CD14-positive monocyte (primary cell): ENCODE measurements at regions not wholly inside any gene's neighbourhood (a gene's known extent, or its start where the extent isn't known, plus 50 kb on each side); places are given as distances from the start of the nearest gene placed in this dataset.

Experiments used
- DNase-seq, 3 donors: peaks; one replicate each; pipeline ENCODE4 v3.0.0-alpha.2; 2011 to 2022
- H2AFZ ChIP-seq: 2 replicates; pipeline ENCODE4 v1.6.0; 2012; ENCODE audit warnings: mild to moderate bottlenecking, low read depth, low read length, inconsistent platforms; ENCODE audit not compliant: insufficient read depth, poor library complexity, severe bottlenecking
- H3K27ac ChIP-seq, 2 donors: 1 replicate in 1 of 2; 2 replicates in 1 of 2; pipeline ENCODE4 v1.5.1; 2012 to 2013; ENCODE audit warnings: low read length in 2 of 2, control low read depth in 1 of 2, inconsistent platforms in 1 of 2, low read depth in 1 of 2, mild to moderate bottlenecking in 1 of 2
- H3K27me3 ChIP-seq, 2 donors: one replicate each; pipeline versions ENCODE4 v1.6.0 to v1.6.1; 2011 to 2013; ENCODE audit warnings: low read length in 2 of 2; ENCODE audit not compliant: control insufficient read depth in 2 of 2, insufficient read depth in 2 of 2
- H3K36me3 ChIP-seq, 2 donors: replicated peaks in 1 of 2; 1 replicate in 1 of 2; 2 replicates in 1 of 2; pipeline versions ENCODE4 v1.5.1 to v1.6.1; 2012 to 2013; ENCODE audit warnings: low read length in 2 of 2, control low read depth in 1 of 2, inconsistent platforms in 1 of 2, mild to moderate bottlenecking in 1 of 2; ENCODE audit not compliant: insufficient read depth in 2 of 2, control insufficient read depth in 1 of 2
- H3K4me1 ChIP-seq, 2 donors: 1 replicate in 1 of 2; 2 replicates in 1 of 2; pipeline versions ENCODE4 v1.5.1 to v1.6.1; 2012 to 2013; ENCODE audit warnings: low read length in 2 of 2, control low read depth in 1 of 2, inconsistent platforms in 1 of 2, mild to moderate bottlenecking in 1 of 2, moderate library complexity in 1 of 2; ENCODE audit not compliant: insufficient read depth in 2 of 2, control insufficient read depth in 1 of 2
- H3K4me2 ChIP-seq: replicated peaks from 2 replicates; pipeline ENCODE3; 2012; ENCODE audit warnings: low read length, moderate library complexity, mild to moderate bottlenecking; ENCODE audit not compliant: poor library complexity, severe bottlenecking; ENCODE audit errors: extremely low read depth
- H3K4me3 ChIP-seq, 3 experiments: fragments of 200-600 bp in 1 of 3; sonication (generic) in 1 of 3; replicated peaks in 1 of 3; 1 replicate in 2 of 3; 2 replicates in 1 of 3; pipeline ENCODE4 v1.5.1; 2011 to 2013; ENCODE audit warnings: low read length in 3 of 3, mild to moderate bottlenecking in 3 of 3, control low read depth in 2 of 3, low read depth in 2 of 3, inconsistent platforms in 1 of 3, moderate library complexity in 1 of 3
- H3K79me2 ChIP-seq: 2 replicates; pipeline ENCODE4 v1.6.0; 2012; ENCODE audit warnings: mild to moderate bottlenecking, control low read depth, inconsistent platforms, low read length, moderate library complexity; ENCODE audit not compliant: insufficient read depth
- H3K9ac ChIP-seq: 2 replicates; pipeline ENCODE4 v1.6.0; 2017; ENCODE audit warnings: low read length, mild to moderate bottlenecking; ENCODE audit not compliant: insufficient read depth, poor library complexity, severe bottlenecking
- H3K9me3 ChIP-seq, 2 donors: replicated peaks in 1 of 2; 1 replicate in 1 of 2; 2 replicates in 1 of 2; pipeline versions ENCODE4 v1.5.1 to v1.6.1; 2012 to 2013; ENCODE audit warnings: low read length in 2 of 2, control low read depth in 1 of 2; ENCODE audit not compliant: control insufficient read depth in 1 of 2, insufficient read depth in 1 of 2
- H4K20me1 ChIP-seq: 2 replicates; pipeline ENCODE4 v1.6.0; 2012; ENCODE audit warnings: mild to moderate bottlenecking, low read length, control low read depth, moderate library complexity; ENCODE audit not compliant: insufficient read depth
- H3K27ac Mint-ChIP-seq, 7 donors: one replicate each; pipeline ENCODE4 v1.8.0; 2020; ENCODE audit warnings: mild to moderate bottlenecking in 7 of 7, mixed read lengths in 7 of 7, moderate library complexity in 6 of 7, inconsistent platforms in 2 of 7
- H3K27me3 Mint-ChIP-seq, 3 donors: one replicate each; pipeline ENCODE4 v1.8.0; 2021 to 2022; ENCODE audit warnings: low read depth in 3 of 3, mild to moderate bottlenecking in 3 of 3, mixed read lengths in 3 of 3, moderate library complexity in 3 of 3, inconsistent platforms in 1 of 3
- H3K36me3 Mint-ChIP-seq, 2 donors: one replicate each; pipeline ENCODE4 v1.8.0; 2020; ENCODE audit warnings: mixed read lengths in 2 of 2, inconsistent platforms in 1 of 2, mild to moderate bottlenecking in 1 of 2
- H3K4me1 Mint-ChIP-seq: one replicate; pipeline ENCODE4 v1.8.0; 2020; ENCODE audit warnings: mild to moderate bottlenecking, mixed read lengths
- H3K4me3 Mint-ChIP-seq, 2 donors: one replicate each; pipeline ENCODE4 v1.8.0; 2020; ENCODE audit warnings: mild to moderate bottlenecking in 2 of 2, mixed read lengths in 2 of 2, moderate library complexity in 1 of 2
- H3K9me3 Mint-ChIP-seq, 7 donors: one replicate each; pipeline ENCODE4 v1.8.0; 2020 to 2022; ENCODE audit warnings: mixed read lengths in 7 of 7, mild to moderate bottlenecking in 6 of 7, moderate library complexity in 6 of 7, inconsistent platforms in 2 of 7
- CTCF ChIP-seq: fragments of 200-600 bp; IDR thresholded peaks from one replicate; pipeline ENCODE4 v1.8.0; 2022; ENCODE audit warnings: antibody characterized with exemption, mild to moderate bottlenecking
- WGBS: methylation state at CpG from one replicate; pipeline ENCODE4 v1.1.5; 2013; ENCODE audit warnings: missing lambda C conversion rate; ENCODE audit not compliant: insufficient coverage; 5-methylcytosine and 5-hydroxymethylcytosine counted together
- intact Hi-C, 2 donors: fragments of 100-400 bp; cut with micrococcal nuclease; formaldehyde crosslinking; loops; one replicate each; pipeline versions ENCODE4 v1.15.0 to v1.15.1; 2023

DNA sequence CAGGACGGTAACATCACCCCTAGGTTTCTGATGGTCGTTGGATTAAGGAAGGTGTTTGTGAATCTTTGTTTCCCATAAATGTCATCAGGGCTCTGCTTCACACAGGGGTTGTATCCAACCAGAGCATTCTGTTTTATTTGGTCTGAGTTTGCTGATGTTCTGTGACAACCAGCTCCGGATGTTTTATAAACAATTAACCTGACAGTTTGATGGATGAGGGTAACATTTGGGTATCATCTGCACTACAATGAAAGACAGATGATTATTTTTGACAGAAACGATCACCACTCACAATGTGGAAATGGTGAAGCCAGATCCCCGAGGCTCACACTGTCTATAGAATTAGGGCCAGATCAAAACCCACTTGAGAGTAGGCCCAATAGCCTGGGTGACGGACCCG lies 107.1 kb downstream of the CDC42EP3 start:
- Histone ChIP-seq H3K4me2 (no peak overlapping the region), H3K4me1 (peaks cover 31 to 51% of the 10 kb centered on the region in 2 donors), H3K9me3 (no peaks in the 10 kb centered on the region), H3K27me3 (no peaks in the 10 kb centered on the region), H3K4me3 (no peak overlapping the region), H3K9ac (no peak overlapping the region), H3K79me2 (no peaks in the 10 kb centered on the region), H4K20me1 (no peaks in the 10 kb centered on the region), H3K27ac (no peak overlapping the region), H3K36me3 (no peaks in the 10 kb centered on the region), H2AFZ (no peak overlapping the region)
- peaks cover 0 to 3% (median 0%) of the 10 kb centered on the region in 3 donors for H3K27me3 Mint-ChIP-seq
- H3K36me3 Mint-ChIP-seq: peaks cover 3 to 5% of the 10 kb centered on the region in 2 donors
- no peak for TF ChIP-seq CTCF
- H3K4me3 Mint-ChIP-seq: no peak overlapping the region
- peaks cover 48% of the 10 kb centered on the region for H3K4me1 Mint-ChIP-seq
- no peaks in the 10 kb centered on the region for H3K9me3 Mint-ChIP-seq
- WGBS: 100% methylated on average over 2 of the region's 7 CpGs
- no peak for DNase-seq
- intact Hi-C loops: no loop called here
- no peak overlapping the region for H3K27ac Mint-ChIP-seq

GRCh38 chr2:37566517-37566981 lies 104.9 kb downstream of the CDC42EP3 start:
- H3K4me2 ChIP-seq: no peak overlapping the region
- 70% methylated on average over 5 of the region's 5 CpGs for WGBS
- no peaks in the 10 kb centered on the region for H4K20me1 ChIP-seq
- H3K4me1 Mint-ChIP-seq: peaks cover 33% of the 10 kb centered on the region
- no peaks in the 10 kb centered on the region for H3K79me2 ChIP-seq
- H3K9ac ChIP-seq: no peak overlapping the region
- intact Hi-C loops: no loop called here
- no peaks in the 10 kb centered on the region for H3K9me3 Mint-ChIP-seq
- H3K4me3 ChIP-seq: no peak overlapping the region
- H3K36me3 ChIP-seq: no peaks in the 10 kb centered on the region
- peaks cover 17 to 29% of the 10 kb centered on the region in 2 donors for H3K4me1 ChIP-seq
- no peak overlapping the region for H3K4me3 Mint-ChIP-seq
- no peak overlapping the region for H2AFZ ChIP-seq
- peak in 2 of 3 donors; percentile 17 to 22 for DNase-seq
- peak overlapping the region in 4 of 7 donors; percentile 6 to 51 (median 27) for H3K27ac Mint-ChIP-seq
- no peaks in the 10 kb centered on the region for H3K9me3 ChIP-seq
- TF ChIP-seq CTCF: no peak
- H3K27me3 ChIP-seq: no peaks in the 10 kb centered on the region
- peaks cover 0 to 3% (median 0%) of the 10 kb centered on the region in 3 donors for H3K27me3 Mint-ChIP-seq
- peaks cover 0 to 5% of the 10 kb centered on the region in 2 donors for H3K36me3 Mint-ChIP-seq
- H3K27ac ChIP-seq: no peak overlapping the region
